ENCODE measurements at regions not wholly inside any gene's neighbourhood (a gene's known extent, or its start where the extent isn't known, plus 50 kb on each side); places are given as distances from the start of the nearest gene placed in this dataset.

DNA sequence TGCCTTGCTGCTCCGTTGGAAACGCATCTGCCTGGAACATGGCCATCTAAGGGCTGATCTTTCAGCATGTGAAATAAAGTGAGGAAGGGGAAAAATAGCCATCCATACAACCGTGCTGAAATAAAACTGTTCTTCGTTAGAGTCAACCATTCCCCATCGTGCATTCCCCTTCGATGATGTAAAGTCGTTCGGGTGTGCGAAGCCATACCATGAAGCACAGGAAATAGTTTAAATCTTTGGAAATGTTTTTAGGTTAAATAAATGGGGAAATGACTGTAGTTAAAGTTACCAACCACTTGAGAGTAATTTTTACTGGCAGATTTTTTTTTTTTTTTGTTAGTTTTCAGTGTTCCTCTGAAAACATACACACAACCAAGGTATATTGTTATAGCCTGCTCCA, 302.5 kb downstream of the SH3GL2 start:
- no peak overlapping the region for H2AFZ ChIP-seq (ENCODE audit: low read depth, low read length, poor library complexity, severe bottlenecking)
- no TSS peak for BruUV-seq (replicated peaks)
- H3K4me2 ChIP-seq (ENCODE audit: low read length), result no peak overlapping the region
- H3K27me3 ChIP-seq (ENCODE audit: insufficient read depth, low read length), result no peaks in the 10 kb centered on the region
- no peaks in the 10 kb centered on the region for H3K79me2 ChIP-seq (ENCODE audit: insufficient read depth, low read length)
- ChIA-PET RAD21 (ENCODE audit: low non-redundant PET in 1 of 2, low total read pairs in 2 of 2, uncharacterized antibody in 2 of 2, unreplicated experiment in 2 of 2) (no interaction called here), CTCF (no interaction called here), POLR2A (no interaction called here)
- H3K9ac ChIP-seq (ENCODE audit: low read length), result no peak overlapping the region
- no peak overlapping the region for H3K27ac ChIP-seq (ENCODE audit: low read depth, low read length)
- H3K9me3 ChIP-seq (ENCODE audit: control insufficient read depth in 1 of 2, insufficient read depth in 1 of 2, low read depth in 1 of 2, low read length in 2 of 2), result peaks cover 4 to 7% of the 10 kb centered on the region in 2 experiments; a peak in 2 of 4 replicates
- H4K20me1 ChIP-seq (ENCODE audit: insufficient read depth), result no peaks in the 10 kb centered on the region; the same call in 1 of the 2 replicates
- no peaks in the 10 kb centered on the region for H3K36me3 ChIP-seq (ENCODE audit: control insufficient read depth in 1 of 2, insufficient read depth in 2 of 2, low read length in 2 of 2)
- intact Hi-C loops (cut with micrococcal nuclease), result no loop called here
- TF ChIP-seq SP1 (IDR thresholded peaks at IDR 0.05; ENCODE audit: low read depth), result no peak
- TF ChIP-seq EZH2 (IDR thresholded peaks at IDR 0.05), result no peak
- no peak for TF ChIP-seq CEBPB (IDR thresholded peaks at IDR 0.05; ENCODE audit: low read depth)
- no peak for TF ChIP-seq SRF (IDR thresholded peaks at IDR 0.05; ENCODE audit: low read depth)
- no peak for TF ChIP-seq JUND (IDR thresholded peaks at IDR 0.05)
- no peak for TF ChIP-seq MAX (IDR thresholded peaks at IDR 0.05)
- TF ChIP-seq CTCF (IDR thresholded peaks at IDR 0.05 in 2 of 3, conservative IDR thresholded peaks at IDR 0.05 in 1 of 3; ENCODE audit: borderline replicate concordance in 1 of 3, insufficient read depth in 1 of 3, low read depth in 2 of 3, low read length in 2 of 3), result no peak
- no peak for TF ChIP-seq EGR1 (IDR thresholded peaks at IDR 0.05; ENCODE audit: low read depth)
- TF ChIP-seq, protein P1, sequence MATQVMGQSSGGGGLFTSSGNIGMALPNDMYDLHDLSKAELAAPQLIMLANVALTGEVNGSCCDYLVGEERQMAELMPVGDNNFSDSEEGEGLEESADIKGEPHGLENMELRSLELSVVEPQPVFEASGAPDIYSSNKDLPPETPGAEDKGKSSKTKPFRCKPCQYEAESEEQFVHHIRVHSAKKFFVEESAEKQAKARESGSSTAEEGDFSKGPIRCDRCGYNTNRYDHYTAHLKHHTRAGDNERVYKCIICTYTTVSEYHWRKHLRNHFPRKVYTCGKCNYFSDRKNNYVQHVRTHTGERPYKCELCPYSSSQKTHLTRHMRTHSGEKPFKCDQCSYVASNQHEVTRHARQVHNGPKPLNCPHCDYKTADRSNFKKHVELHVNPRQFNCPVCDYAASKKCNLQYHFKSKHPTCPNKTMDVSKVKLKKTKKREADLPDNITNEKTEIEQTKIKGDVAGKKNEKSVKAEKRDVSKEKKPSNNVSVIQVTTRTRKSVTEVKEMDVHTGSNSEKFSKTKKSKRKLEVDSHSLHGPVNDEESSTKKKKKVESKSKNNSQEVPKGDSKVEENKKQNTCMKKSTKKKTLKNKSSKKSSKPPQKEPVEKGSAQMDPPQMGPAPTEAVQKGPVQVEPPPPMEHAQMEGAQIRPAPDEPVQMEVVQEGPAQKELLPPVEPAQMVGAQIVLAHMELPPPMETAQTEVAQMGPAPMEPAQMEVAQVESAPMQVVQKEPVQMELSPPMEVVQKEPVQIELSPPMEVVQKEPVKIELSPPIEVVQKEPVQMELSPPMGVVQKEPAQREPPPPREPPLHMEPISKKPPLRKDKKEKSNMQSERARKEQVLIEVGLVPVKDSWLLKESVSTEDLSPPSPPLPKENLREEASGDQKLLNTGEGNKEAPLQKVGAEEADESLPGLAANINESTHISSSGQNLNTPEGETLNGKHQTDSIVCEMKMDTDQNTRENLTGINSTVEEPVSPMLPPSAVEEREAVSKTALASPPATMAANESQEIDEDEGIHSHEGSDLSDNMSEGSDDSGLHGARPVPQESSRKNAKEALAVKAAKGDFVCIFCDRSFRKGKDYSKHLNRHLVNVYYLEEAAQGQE (IDR thresholded peaks at IDR 0.05; ENCODE audit: low read depth), result no peak
- no peak for TF ChIP-seq CBX3 (IDR thresholded peaks at IDR 0.05; ENCODE audit: low read depth)
- TF ChIP-seq YY1 (IDR thresholded peaks at IDR 0.05; ENCODE audit: extremely low read depth, insufficient replicate concordance, low read depth, low read length), result no peak
- no peak for TF ChIP-seq POLR2A (IDR thresholded peaks at IDR 0.05; ENCODE audit: borderline replicate concordance, extremely low read depth, insufficient read depth, insufficient read length)
- TF ChIP-seq, protein P2, sequence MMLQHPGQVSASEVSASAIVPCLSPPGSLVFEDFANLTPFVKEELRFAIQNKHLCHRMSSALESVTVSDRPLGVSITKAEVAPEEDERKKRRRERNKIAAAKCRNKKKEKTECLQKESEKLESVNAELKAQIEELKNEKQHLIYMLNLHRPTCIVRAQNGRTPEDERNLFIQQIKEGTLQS (IDR thresholded peaks at IDR 0.05), result no peak
- no peak for TF ChIP-seq POLR2AphosphoS5 (IDR thresholded peaks at IDR 0.05; ENCODE audit: low read depth, low read length)
- H3K4me1 ChIP-seq (ENCODE audit: control insufficient read depth in 1 of 2, insufficient read depth in 2 of 2, low read length in 2 of 2), result no peaks in the 10 kb centered on the region
- H3K4me3 ChIP-seq (replicated peaks in 1 of 2; ENCODE audit: low read depth in 1 of 2, low read length in 2 of 2), result no peak overlapping the region
- H3K9me2 ChIP-seq (ENCODE audit: insufficient read depth), result no peaks in the 10 kb centered on the region
- DNase-seq (ENCODE audit: low read depth, low spot score), result no peak
- no peak for ATAC-seq
